Mesenchymal stem cell (in vitro differentiated cells and primary cell): ENCODE measurements at regions not wholly inside any gene's neighbourhood (a gene's known extent, or its start where the extent isn't known, plus 50 kb on each side); places are given as distances from the start of the nearest gene placed in this dataset.

ENCODE experiments used
- DNase-seq: peaks from one replicate; pipeline ENCODE4 v3.0.0-alpha.2; 2013
- H2AFZ ChIP-seq: one replicate; pipeline ENCODE4 v1.6.1; 2013; ENCODE audit warnings: low read depth, mild to moderate bottlenecking, control low read depth, inconsistent platforms, low read length, moderate library complexity
- H2AK5ac ChIP-seq: 2 replicates; pipeline ENCODE4 v1.6.1; 2013; ENCODE audit warnings: low read length, moderate library complexity, mild to moderate bottlenecking, inconsistent platforms; ENCODE audit not compliant: severe bottlenecking
- H2BK120ac ChIP-seq: one replicate; pipeline ENCODE4 v1.6.1; 2013; ENCODE audit warnings: low read depth, mild to moderate bottlenecking, inconsistent platforms, low read length, moderate library complexity
- H2BK12ac ChIP-seq, 2 experiments: one replicate each; pipeline ENCODE4 v1.6.1; 2013; ENCODE audit warnings: inconsistent platforms in 2 of 2, low read length in 2 of 2, mild to moderate bottlenecking in 2 of 2, moderate library complexity in 2 of 2, control low read depth in 1 of 2
- H2BK15ac ChIP-seq: one replicate; pipeline ENCODE4 v1.6.1; 2013; ENCODE audit warnings: mild to moderate bottlenecking, low read depth, inconsistent platforms; ENCODE audit not compliant: poor library complexity, severe bottlenecking
- H2BK5ac ChIP-seq: 2 replicates; pipeline ENCODE4 v1.6.1; 2013; ENCODE audit warnings: low read depth, mild to moderate bottlenecking, low read length, control low read depth, inconsistent platforms; ENCODE audit not compliant: poor library complexity, severe bottlenecking
- H3K14ac ChIP-seq, 2 experiments: one replicate each; pipeline ENCODE4 v1.6.1; 2013; ENCODE audit warnings: inconsistent platforms in 2 of 2, low read length in 2 of 2, control low read depth in 1 of 2, mild to moderate bottlenecking in 1 of 2, moderate library complexity in 1 of 2
- H3K18ac ChIP-seq, 2 experiments: one replicate each; pipeline ENCODE4 v1.6.1; 2013; ENCODE audit warnings: inconsistent platforms in 2 of 2, low read length in 2 of 2, control low read depth in 1 of 2, low read depth in 1 of 2, mild to moderate bottlenecking in 1 of 2
- H3K23ac ChIP-seq, 2 experiments: one replicate each; pipeline ENCODE4 v1.6.1; 2013; ENCODE audit warnings: inconsistent platforms in 2 of 2, low read length in 2 of 2, mild to moderate bottlenecking in 2 of 2, moderate library complexity in 2 of 2, control low read depth in 1 of 2
- H3K27ac ChIP-seq: 2 replicates; pipeline ENCODE4 v1.5.1; 2013; ENCODE audit warnings: mild to moderate bottlenecking, moderate library complexity, low read length, control low read depth, inconsistent platforms; ENCODE audit not compliant: poor library complexity, severe bottlenecking
- H3K27me3 ChIP-seq, 2 experiments: 2 replicates each; pipeline versions ENCODE4 v1.6.1 to v1.7.0; 2013; ENCODE audit warnings: low read length in 2 of 2, mild to moderate bottlenecking in 2 of 2, moderate library complexity in 2 of 2, control low read depth in 1 of 2, inconsistent platforms in 1 of 2; ENCODE audit not compliant: control insufficient read depth in 1 of 2, insufficient read depth in 1 of 2
- H3K36me3 ChIP-seq, 2 experiments: 2 replicates each; pipeline versions ENCODE4 v1.6.1 to v1.7.0; 2013; ENCODE audit warnings: low read length in 2 of 2, control low read depth in 1 of 2, inconsistent platforms in 1 of 2, low read depth in 1 of 2, mild to moderate bottlenecking in 1 of 2; ENCODE audit not compliant: insufficient read depth in 2 of 2, control insufficient read depth in 1 of 2
- H3K4ac ChIP-seq, 2 experiments: one replicate each; pipeline ENCODE4 v1.6.1; 2013; ENCODE audit warnings: inconsistent platforms in 2 of 2, low read length in 2 of 2, mild to moderate bottlenecking in 2 of 2, moderate library complexity in 2 of 2, control low read depth in 1 of 2, low read depth in 1 of 2
- H3K4me1 ChIP-seq: 2 replicates; pipeline ENCODE4 v1.6.1; 2013; ENCODE audit warnings: low read depth, low read length, control low read depth; ENCODE audit not compliant: control insufficient read depth, insufficient read depth
- H3K4me2 ChIP-seq: 2 replicates; pipeline ENCODE4 v1.6.1; 2013; ENCODE audit warnings: low read length, mild to moderate bottlenecking, inconsistent platforms; ENCODE audit not compliant: poor library complexity, severe bottlenecking
- H3K4me3 ChIP-seq, 2 experiments: 2 replicates each; pipeline versions ENCODE4 v1.5.1 to v1.7.0; 2013; ENCODE audit warnings: low read length in 2 of 2, mild to moderate bottlenecking in 2 of 2, control low read depth in 1 of 2, low read depth in 1 of 2; ENCODE audit not compliant: insufficient read depth in 1 of 2
- H3K79me1 ChIP-seq: replicated peaks from 2 replicates; pipeline ENCODE4 v1.6.1; 2013; ENCODE audit warnings: mild to moderate bottlenecking, control low read depth, low read length, inconsistent platforms; ENCODE audit not compliant: poor library complexity, severe bottlenecking
- H3K9ac ChIP-seq: 2 replicates; pipeline ENCODE4 v1.7.0; 2013; ENCODE audit warnings: mild to moderate bottlenecking, low read length, moderate library complexity
- H3K9me3 ChIP-seq: 2 replicates; pipeline ENCODE4 v1.7.0; 2013; ENCODE audit warnings: mild to moderate bottlenecking, low read length; ENCODE audit not compliant: control insufficient read depth
- H4K8ac ChIP-seq: one replicate; pipeline ENCODE4 v1.6.1; 2013; ENCODE audit warnings: inconsistent platforms, mild to moderate bottlenecking, low read length, moderate library complexity
- H4K91ac ChIP-seq: one replicate; pipeline ENCODE4 v1.6.1; 2013; ENCODE audit warnings: mild to moderate bottlenecking, low read length, inconsistent platforms
- WGBS: methylation state at CpG from one replicate; pipeline ENCODE4 v1.1.7; 2013; ENCODE audit warnings: mixed read lengths; 5-methylcytosine and 5-hydroxymethylcytosine counted together

GRCh38 chr16:85991425-85991824 is 92.5 kb downstream of the IRF8 start:
- no peak overlapping the region for H3K4me3 ChIP-seq

GRCh38 chr16:85991856-85992255 is 92.9 kb downstream of the IRF8 start:
- no peaks in the 10 kb centered on the region for H3K9me3 ChIP-seq
- no peaks in the 10 kb centered on the region for H3K36me3 ChIP-seq
- no peaks in the 10 kb centered on the region for H3K4me1 ChIP-seq
- H3K9ac ChIP-seq = no peak overlapping the region
- H4K8ac ChIP-seq = no peak overlapping the region
- H2BK15ac ChIP-seq = no peak overlapping the region
- DNase-seq = no peak
- no peak overlapping the region for H3K4me3 ChIP-seq
- H3K27me3 ChIP-seq = peaks cover 17 to 90% of the 10 kb centered on the region in 2 experiments
- no peak overlapping the region for H3K27ac ChIP-seq
- H3K4ac ChIP-seq = no peak overlapping the region
- H3K14ac ChIP-seq = no peak overlapping the region
- no peak overlapping the region for H2AFZ ChIP-seq
- H3K4me2 ChIP-seq = no peak overlapping the region
- no peak overlapping the region for H2BK5ac ChIP-seq
- H3K79me1 ChIP-seq = no peaks in the 10 kb centered on the region
- no peak overlapping the region for H2AK5ac ChIP-seq
- no peak overlapping the region for H2BK12ac ChIP-seq
- no peak overlapping the region for H3K18ac ChIP-seq
- 86% methylated on average over 4 of the region's 5 CpGs for WGBS
- H2BK120ac ChIP-seq = no peak overlapping the region
- no peak overlapping the region for H4K91ac ChIP-seq
- no peak overlapping the region for H3K23ac ChIP-seq

More at GRCh38 chr16:85991425-85991824, 92.5 kb downstream of the IRF8 start:
- no peak overlapping the region for H4K91ac ChIP-seq
- H3K36me3 ChIP-seq = no peaks in the 10 kb centered on the region
- H3K14ac ChIP-seq = no peak overlapping the region
- no peak overlapping the region for H2BK15ac ChIP-seq
- WGBS = 88% methylated on average over 6 of the region's 7 CpGs
- H3K18ac ChIP-seq = no peak overlapping the region
- no peak overlapping the region for H2BK5ac ChIP-seq
- H3K23ac ChIP-seq = no peak overlapping the region
- DNase-seq = no peak
- H3K9me3 ChIP-seq = no peaks in the 10 kb centered on the region
- H3K9ac ChIP-seq = no peak overlapping the region
- H3K79me1 ChIP-seq = no peaks in the 10 kb centered on the region
- no peak overlapping the region for H3K27ac ChIP-seq
- H3K27me3 ChIP-seq = peaks cover 17 to 90% of the 10 kb centered on the region in 2 experiments
- H2BK120ac ChIP-seq = no peak overlapping the region
- no peaks in the 10 kb centered on the region for H3K4me1 ChIP-seq
- H2BK12ac ChIP-seq = no peak overlapping the region
- no peak overlapping the region for H3K4me2 ChIP-seq
- H4K8ac ChIP-seq = no peak overlapping the region
- no peak overlapping the region for H2AK5ac ChIP-seq
- H3K4ac ChIP-seq = no peak overlapping the region
- no peak overlapping the region for H2AFZ ChIP-seq

- no peak overlapping the region for H2AFZ ChIP-seq
- 70% methylated on average over 10 of the region's 10 CpGs for WGBS
- DNase-seq = no peak
Observed at GRCh38 chr16:85992359-85992758, 93.4 kb downstream of the IRF8 start.

GRCh38 chr16:85992779-85993178 is 93.8 kb downstream of the IRF8 start:
- no peaks in the 10 kb centered on the region for H3K36me3 ChIP-seq
- WGBS = 60% methylated on average over 2 of the region's 2 CpGs

More at GRCh38 chr16:85992359-85992758, 93.4 kb downstream of the IRF8 start:
- Histone ChIP-seq H3K18ac (no peak overlapping the region), H3K4me2 (no peak overlapping the region), H3K4me1 (no peaks in the 10 kb centered on the region), H3K23ac (no peak overlapping the region), H3K4me3 (no peak overlapping the region), H2BK12ac (no peak overlapping the region), H3K27ac (no peak overlapping the region), H2AK5ac (no peak overlapping the region), H3K36me3 (no peaks in the 10 kb centered on the region), H2BK15ac (no peak overlapping the region), H4K8ac (no peak overlapping the region), H3K14ac (no peak overlapping the region), H2BK120ac (no peak overlapping the region), H3K79me1 (no peaks in the 10 kb centered on the region), H3K27me3 (peaks cover 17 to 89% of the 10 kb centered on the region in 2 experiments), H3K9me3 (no peaks in the 10 kb centered on the region), H4K91ac (no peak overlapping the region), H3K9ac (no peak overlapping the region), H2BK5ac (no peak overlapping the region), H3K4ac (no peak overlapping the region)

More at GRCh38 chr16:85992779-85993178, 93.8 kb downstream of the IRF8 start:
- H3K4me3 ChIP-seq = no peak overlapping the region
- H3K18ac ChIP-seq = no peak overlapping the region
- no peak overlapping the region for H3K4me2 ChIP-seq
- H3K4me1 ChIP-seq = no peaks in the 10 kb centered on the region
- H3K23ac ChIP-seq = no peak overlapping the region
- H3K14ac ChIP-seq = no peak overlapping the region
- no peak overlapping the region for H2BK5ac ChIP-seq
- no peak overlapping the region for H2BK120ac ChIP-seq
- no peak for DNase-seq
- no peak overlapping the region for H2BK12ac ChIP-seq
- no peaks in the 10 kb centered on the region for H3K9me3 ChIP-seq
- H2AK5ac ChIP-seq = no peak overlapping the region
- H3K9ac ChIP-seq = no peak overlapping the region
- H2AFZ ChIP-seq = no peak overlapping the region
- H3K4ac ChIP-seq = no peak overlapping the region
- H4K91ac ChIP-seq = no peak overlapping the region
- H2BK15ac ChIP-seq = no peak overlapping the region
- H4K8ac ChIP-seq = no peak overlapping the region
- no peak overlapping the region for H3K27ac ChIP-seq
- peaks cover 17 to 92% of the 10 kb centered on the region in 2 experiments for H3K27me3 ChIP-seq
- H3K79me1 ChIP-seq = no peaks in the 10 kb centered on the region
